Middle frontal gyrus (tissue), 1 donor: ENCODE measurements at regions not wholly inside any gene's neighbourhood (a gene's known extent, or its start where the extent isn't known, plus 50 kb on each side); places are given as distances from the start of the nearest gene placed in this dataset.

Experiments used
- DNase-seq: peaks from one replicate; pipeline ENCODE4 v3.0.0-alpha.2; 2015; ENCODE audit warnings: low spot score; ENCODE audit errors: extremely low spot score

DNA sequence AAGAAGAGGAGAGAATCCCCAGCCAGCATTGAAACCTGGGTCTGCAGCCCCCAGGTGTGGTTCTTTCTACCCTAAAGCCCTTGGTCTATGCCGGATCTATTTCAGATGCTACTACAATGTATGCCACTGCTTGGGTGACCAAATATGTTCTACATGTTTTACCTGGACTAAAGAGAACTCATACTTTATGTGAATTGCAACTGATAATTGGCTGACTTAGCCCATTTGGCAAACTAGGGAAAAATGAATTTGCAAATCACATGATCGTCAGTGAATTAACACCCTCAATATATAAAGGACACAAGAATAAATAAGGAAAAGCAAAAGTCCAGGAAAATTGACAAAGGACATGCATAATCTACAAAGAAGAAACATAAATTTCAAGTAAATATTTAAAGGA, 308.8 kb upstream of the IRX2 start:
- DNase-seq = no peak

- no peak for DNase-seq
Observed at GRCh38 chr5:3059488-3059887, 308.0 kb upstream of the IRX2 start.

GRCh38 chr5:3058942-3059341, 307.5 kb upstream of the IRX2 start:
- no peak for DNase-seq

DNA sequence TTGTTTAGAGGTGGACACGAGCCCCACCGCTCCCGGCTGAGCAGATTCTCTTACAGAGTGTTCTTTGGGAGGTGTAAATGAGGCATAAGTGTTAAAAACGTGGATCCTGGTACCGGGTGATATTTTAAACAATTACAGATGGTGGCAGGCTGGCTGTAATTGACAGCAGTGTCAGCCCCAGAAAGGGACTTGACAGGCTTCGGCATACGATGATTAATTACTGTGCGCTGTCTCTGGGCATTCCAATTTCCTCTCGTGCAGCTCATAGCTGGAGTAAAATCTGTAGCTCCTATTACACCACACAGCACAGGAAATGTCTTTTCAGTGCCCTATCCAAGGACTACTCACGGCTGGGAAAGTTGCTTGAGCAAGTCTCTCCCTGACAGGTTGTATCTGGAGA, 305.4 kb upstream of the IRX2 start:
- DNase-seq = no peak

DNA sequence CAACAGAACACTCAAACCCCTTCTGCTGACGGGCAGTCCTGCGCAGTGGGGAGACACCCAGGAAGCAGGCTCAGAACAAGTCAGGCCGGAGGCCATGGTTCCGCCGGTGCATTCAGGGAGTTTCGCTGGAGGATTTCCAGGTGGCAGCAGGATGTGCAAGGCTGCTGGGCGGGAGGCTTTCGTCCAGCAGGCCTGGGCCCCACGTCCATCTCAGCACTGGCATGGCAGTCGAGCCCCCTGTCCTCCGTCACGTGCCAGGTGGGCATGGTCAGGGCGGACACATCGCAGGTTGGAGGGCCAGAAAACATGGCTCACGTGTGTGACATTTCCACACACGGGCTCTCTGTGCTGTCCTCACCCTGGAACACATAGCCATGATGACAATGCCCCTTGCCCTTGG, 299.9 kb upstream of the IRX2 start:
- no peak for DNase-seq

DNA sequence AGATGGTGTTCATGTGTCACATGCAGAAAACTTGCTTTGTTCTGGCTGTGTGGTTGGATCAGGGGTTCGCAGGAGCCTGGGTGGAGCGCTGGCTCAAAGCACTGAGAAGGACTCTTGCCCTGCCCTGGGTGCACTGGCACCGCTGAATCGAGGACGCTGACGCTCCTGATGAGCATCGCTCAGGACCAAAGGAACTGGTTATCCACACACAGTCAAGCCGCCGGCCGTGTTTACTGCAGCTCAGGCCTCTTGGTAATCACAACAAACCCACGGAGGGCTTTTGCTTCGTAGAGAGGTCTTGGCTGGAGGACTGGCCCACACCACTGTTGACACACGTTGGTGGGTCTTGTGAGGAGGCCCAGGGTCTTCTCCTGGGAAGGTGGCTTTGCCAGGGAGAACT, 299.4 kb upstream of the IRX2 start:
- DNase-seq = no peak

GRCh38 chr5:3049261-3049660, 297.8 kb upstream of the IRX2 start:
- DNase-seq = no peak

DNA sequence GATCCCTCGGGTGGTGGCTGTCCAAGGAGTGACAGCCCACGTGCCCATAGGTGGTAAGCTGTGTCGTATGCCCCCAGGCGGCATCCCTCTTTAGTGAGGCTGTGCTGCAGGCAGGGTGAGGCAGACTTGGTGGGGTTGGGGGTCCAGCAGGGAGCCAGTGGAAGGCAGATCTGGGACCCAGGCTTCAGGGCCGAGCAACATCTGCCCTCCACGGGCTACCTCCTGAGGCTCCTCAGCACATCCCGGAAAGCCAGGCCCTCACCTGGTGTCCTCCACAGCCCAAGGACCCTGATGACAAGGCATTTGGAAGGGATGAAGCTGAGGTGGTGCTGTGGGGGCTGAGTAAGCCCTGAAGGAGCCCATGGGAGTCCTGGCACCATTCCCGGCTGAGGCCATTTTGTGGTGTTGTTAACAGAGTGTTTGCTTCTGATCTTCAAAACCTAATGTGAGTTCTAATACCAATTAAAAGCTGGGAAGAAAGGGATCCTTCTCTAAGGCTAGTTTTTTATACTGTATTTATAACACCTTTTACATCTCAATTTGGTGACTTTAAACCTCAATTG, 295.8 kb upstream of the IRX2 start:
- DNase-seq = no peak

GRCh38 chr5:3043600-3043999, 292.1 kb upstream of the IRX2 start:
- no peak for DNase-seq

DNA sequence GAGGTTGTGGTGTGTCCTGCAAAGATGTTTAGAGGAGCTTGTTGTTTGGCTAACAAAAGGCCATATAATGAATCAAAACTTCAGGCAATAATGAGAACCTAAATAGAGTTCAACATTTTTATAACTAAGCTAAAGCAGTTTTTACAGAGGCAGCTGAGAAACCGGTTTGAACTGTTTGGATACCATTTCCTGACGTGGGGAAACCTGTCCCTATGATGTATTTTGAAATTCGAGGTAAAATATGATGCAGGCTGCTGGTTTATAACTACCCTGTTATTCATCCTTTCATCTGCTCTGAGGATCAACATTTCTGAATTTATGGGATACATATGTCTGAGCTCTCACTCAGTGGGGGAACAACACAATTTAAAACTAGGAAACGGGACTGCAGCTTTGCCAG, 289.5 kb upstream of the IRX2 start:
- DNase-seq = no peak

- no peak for DNase-seq
Observed at GRCh38 chr5:3036041-3036788, 284.7 kb upstream of the IRX2 start.

- DNase-seq = no peak
Observed at GRCh38 chr5:3035452-3035851, 284.0 kb upstream of the IRX2 start.

DNA sequence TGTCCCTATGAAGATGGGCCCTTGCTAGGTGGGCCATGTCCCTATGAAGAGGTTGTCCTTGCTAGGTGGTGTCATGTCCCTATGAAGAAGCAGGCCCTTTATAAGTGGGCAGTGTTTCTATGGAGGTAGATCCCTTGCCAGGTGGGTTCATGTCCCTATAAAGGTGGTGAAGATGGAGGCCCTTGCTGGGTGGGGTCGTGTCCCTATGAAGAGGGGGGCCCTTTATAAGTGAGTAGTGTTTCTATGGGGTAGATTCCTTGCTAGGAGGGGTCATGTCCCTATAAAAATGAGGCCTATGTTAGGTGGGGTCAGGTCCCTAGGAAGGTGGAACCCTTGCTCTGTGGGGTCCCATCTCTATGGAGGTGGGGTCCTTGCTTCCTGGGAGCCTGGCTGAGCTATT, 283.4 kb upstream of the IRX2 start:
- DNase-seq = no peak

- DNase-seq = no peak
Observed at GRCh38 chr5:3034449-3034848, 283.0 kb upstream of the IRX2 start.

DNA sequence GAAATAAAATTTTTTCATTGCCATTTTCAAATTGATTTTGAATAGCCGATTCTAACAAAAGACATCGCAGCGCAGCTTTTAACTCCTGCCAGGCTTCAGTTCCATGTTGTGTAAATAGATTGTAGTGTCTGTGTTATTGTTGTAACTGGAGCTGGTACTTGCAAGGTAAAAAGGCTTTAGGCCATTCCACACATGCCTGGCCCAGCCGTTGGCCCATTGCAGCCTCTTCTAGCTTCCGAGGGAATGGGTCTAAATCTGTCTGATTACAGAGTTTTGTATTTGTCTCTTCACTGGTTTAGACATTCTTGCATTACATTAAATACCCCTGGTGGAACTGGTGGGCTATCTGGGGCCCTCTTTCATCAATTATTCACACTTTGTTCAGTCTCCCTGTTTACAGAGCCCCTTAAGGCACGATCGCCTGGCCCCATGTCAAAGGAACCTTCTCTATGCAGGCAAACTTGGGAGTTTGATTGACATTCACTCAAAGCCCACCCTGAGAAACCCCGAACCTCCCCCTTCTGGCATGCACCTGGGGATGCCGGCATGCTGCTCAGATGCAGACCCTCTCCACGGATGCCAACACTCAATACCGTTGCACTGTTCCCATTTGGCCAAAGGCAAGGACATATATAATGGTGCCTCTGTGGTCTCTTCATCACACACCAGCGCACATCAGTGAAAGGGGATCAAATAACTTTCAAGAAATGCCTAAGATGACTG, 281.7 kb upstream of the IRX2 start:
- no peak for DNase-seq

DNA sequence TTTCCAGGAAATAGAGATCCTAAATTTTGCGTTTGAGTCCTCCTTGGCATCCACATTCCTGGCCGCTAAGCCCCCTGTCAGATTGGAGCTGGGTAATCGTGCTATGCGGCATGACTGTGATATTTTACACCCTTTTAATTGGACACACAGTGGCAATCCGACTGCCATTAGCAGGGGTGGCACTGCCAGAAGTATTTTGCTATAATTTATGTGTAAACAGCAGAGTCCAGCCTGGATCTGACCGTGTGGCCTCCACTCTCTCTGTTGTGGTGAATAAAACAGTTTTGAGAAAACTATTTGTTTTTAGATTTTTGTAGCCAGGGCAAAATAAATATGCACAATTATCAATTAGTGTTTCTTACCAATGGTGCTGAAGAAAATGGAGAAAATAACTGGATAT, 281.0 kb upstream of the IRX2 start:
- no peak for DNase-seq

- no peak for DNase-seq
Observed at GRCh38 chr5:3031733-3032378, 280.4 kb upstream of the IRX2 start.

DNA sequence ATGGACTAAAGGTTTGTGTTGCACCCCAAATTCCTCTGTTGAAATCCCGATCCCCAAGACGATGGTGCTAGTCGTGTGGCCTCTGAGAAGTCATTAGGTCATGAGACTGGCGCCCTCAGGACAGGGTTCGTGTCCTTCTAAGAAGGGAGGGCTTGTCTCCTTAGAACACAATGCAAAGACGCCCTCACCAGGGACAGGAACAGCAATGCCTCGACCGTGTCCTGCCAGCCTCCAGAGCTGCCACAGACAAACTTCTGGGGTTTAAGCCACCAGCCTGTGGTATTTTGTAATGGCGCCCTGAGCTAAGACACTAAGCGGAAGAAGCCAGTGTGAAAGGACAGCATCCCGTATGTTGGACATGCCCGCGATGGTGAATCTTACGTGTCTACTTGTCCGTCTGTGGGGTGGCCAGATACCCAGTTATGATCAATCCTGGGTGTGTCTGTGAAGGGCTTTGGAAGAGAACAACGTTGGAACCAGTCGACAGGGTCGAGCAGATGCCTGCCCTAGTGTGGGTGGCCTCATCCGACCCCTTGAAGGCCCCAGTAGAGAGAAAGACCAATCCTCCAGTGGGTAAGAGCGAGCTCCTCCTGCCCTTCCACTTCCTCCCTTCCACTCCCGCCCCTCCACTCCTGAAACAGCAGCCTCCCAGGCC, 279.2 kb upstream of the IRX2 start:
- DNase-seq = no peak

DNA sequence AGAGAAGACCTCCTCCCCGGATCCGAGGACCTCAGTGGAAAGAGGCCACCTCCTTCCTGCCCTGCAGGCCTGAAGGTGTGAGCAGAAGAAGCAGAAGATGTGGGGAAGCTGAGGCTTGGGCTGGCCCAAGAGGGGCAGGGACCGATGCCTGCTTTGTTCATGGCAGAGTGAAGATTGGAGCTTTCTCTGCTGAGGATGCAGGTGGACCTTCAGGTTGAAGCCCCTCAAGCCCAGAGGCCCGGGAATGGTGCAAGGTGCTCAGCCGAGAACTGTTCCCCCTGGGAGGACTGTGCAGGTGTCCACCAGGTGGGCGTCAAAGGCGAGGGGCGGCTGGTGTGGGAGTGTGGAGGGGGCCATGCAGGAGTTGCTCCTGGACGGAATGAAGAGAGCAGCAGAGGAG, 277.9 kb upstream of the IRX2 start:
- DNase-seq = no peak

DNA sequence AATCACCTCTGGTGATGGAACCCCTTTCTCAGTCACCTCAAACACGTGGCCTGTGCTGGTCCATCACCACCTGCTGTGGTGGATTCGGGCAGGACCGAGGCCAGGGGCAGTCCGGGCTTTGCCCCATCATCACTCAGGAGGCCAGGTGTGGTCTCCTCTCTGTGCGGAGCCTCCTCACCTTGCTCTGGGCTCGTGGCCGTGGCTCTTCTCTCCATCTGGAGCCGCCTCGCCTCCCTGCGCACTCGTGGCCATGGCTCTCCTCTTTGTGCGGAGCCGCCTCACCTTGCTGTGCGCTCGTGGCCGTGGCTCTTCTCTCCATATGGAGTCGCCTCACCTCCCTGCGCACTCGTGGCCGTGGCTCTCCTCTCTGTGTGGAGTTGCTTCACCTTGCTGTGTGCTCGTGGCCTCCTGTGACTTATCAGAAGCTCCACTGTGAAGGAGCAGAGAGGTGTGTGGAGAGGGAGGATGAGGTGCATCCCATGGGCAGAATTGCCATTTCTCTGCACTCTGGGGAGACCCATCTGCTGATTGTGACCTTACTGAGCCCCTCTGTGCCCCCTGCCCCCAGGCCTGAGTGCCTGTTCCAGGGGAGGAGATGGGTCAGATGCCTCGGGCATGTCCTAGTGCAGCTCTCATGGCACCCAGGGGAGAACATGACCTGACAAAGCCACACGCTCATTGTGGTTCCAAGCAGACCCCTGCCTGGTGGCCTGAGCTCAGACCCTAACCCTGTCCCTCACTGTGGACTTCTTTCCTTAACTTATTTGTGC, 276.6 kb upstream of the IRX2 start:
- no peak for DNase-seq
